Ectodermal cell (in vitro differentiated cells): ENCODE measurements at regions not wholly inside any gene's neighbourhood (a gene's known extent, or its start where the extent isn't known, plus 50 kb on each side); places are given as distances from the start of the nearest gene placed in this dataset.
A peak's percentile ranks its signal among the peaks of the same experiment; 100 is the strongest.

ENCODE experiments used
- H3K27ac ChIP-seq: 2 replicates; pipeline ENCODE4 v1.7.0; 2013; ENCODE audit warnings: mild to moderate bottlenecking, low read depth, low read length; ENCODE audit not compliant: insufficient read depth, poor library complexity, severe bottlenecking
- H3K27me3 ChIP-seq: 2 replicates; pipeline ENCODE4 v1.7.0; 2013; ENCODE audit warnings: mild to moderate bottlenecking, low read length; ENCODE audit not compliant: insufficient read depth, control insufficient read depth, poor library complexity, severe bottlenecking
- H3K36me3 ChIP-seq: one replicate; pipeline ENCODE4 v1.7.0; 2013; ENCODE audit warnings: low read length; ENCODE audit not compliant: control insufficient read depth, insufficient read depth
- H3K4me1 ChIP-seq: one replicate; pipeline ENCODE4 v1.7.0; 2013; ENCODE audit warnings: low read length; ENCODE audit not compliant: control insufficient read depth, insufficient read depth
- H3K4me3 ChIP-seq: 2 replicates; pipeline ENCODE4 v1.7.0; 2013; ENCODE audit warnings: low read depth, low read length, control low read depth; ENCODE audit not compliant: insufficient read depth
- H3K9me3 ChIP-seq: 2 replicates; pipeline ENCODE4 v1.7.0; 2013; ENCODE audit warnings: mild to moderate bottlenecking, low read length, moderate library complexity; ENCODE audit not compliant: control insufficient read depth
- WGBS, 2 experiments: methylation state at CpG; one replicate each; pipeline ENCODE4 v1.1.7; 2013; ENCODE audit warnings: missing lambda C conversion rate in 2 of 2; 5-methylcytosine and 5-hydroxymethylcytosine counted together

DNA sequence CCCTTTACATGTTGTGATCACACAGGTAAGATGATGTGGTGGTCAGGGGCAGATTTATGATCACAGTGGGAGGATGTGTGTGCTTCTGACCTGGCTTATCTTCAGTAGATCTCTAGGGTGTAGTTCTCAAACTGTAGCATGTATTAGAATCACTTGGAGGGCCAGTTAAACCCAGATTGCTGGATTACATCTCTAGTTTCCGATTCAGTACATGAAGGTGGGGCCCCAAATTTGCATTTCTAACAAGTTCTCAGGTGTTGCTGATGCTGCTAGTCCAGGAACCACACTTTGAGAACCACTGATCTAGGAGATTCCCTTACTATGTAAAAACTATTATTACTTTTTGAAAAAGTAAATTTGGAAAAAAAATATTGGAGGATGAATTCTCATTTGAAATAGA is 199.3 kb upstream of the GOLIM4 start:
- 92 to 94% methylated on average over 1 of the region's 1 CpG for WGBS, 2 experiments
- no peak overlapping the region for H3K27ac ChIP-seq

DNA sequence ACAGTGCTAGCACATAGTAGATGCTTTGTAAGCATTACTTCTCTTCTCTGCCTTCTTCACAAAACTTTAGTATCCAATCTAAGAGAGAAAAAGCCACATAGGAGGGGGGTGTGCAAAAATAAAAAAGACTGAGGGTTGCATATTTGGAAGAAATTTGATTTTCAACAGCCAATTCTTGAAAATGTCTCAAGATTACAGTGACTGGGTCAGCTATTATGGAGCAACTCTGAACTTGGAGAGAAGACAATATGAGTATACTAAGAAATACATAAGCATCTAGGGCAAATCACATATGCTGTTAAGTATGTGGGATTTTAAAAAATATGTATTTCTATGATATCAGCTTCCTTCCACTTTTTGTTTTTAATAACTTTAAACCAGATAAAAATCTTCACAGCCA is 196.6 kb upstream of the GOLIM4 start:
- H3K27me3 ChIP-seq: no peaks in the 10 kb centered on the region
- no peaks in the 10 kb centered on the region for H3K9me3 ChIP-seq
- H3K4me1 ChIP-seq: no peaks in the 10 kb centered on the region
- no peaks in the 10 kb centered on the region for H3K36me3 ChIP-seq
- H3K27ac ChIP-seq: no peak overlapping the region
- H3K4me3 ChIP-seq: no peak overlapping the region

More for the DNA sequence above, 199.3 kb upstream of the GOLIM4 start:
- H3K27me3 ChIP-seq: no peaks in the 10 kb centered on the region
- no peaks in the 10 kb centered on the region for H3K9me3 ChIP-seq
- no peaks in the 10 kb centered on the region for H3K4me1 ChIP-seq
- no peaks in the 10 kb centered on the region for H3K36me3 ChIP-seq
- H3K4me3 ChIP-seq: no peak overlapping the region

DNA sequence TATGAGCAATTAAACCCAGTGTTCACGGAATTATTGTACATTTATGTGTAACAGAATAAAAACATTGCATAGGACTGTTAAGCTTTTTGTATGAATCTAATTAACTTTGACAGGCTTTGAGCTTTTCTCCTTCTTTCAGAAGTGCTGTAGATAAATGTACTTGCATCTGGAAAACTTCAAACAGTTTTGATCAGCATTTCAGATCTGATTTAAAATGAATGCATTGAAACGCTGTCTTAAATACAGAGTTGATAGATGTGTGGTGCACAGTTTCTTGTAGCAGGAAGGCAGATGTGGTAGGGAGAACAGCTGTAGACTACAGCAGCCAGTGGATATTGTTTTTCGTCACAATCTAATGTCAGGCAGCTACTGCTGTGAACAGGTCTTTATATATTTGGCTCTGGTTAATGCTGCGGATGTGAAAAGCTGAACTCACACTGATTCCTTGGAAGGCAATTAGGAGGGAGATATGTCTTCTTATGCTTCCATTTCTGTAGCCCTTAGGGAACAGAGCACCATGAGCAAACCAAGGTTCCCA is 193.8 kb upstream of the GOLIM4 start:
- Histone ChIP-seq H3K4me3 (no peak overlapping the region), H3K9me3 (no peaks in the 10 kb centered on the region)
- 92 to 95% methylated on average over 3 to 4 of the region's 4 CpGs for WGBS, 2 experiments

DNA sequence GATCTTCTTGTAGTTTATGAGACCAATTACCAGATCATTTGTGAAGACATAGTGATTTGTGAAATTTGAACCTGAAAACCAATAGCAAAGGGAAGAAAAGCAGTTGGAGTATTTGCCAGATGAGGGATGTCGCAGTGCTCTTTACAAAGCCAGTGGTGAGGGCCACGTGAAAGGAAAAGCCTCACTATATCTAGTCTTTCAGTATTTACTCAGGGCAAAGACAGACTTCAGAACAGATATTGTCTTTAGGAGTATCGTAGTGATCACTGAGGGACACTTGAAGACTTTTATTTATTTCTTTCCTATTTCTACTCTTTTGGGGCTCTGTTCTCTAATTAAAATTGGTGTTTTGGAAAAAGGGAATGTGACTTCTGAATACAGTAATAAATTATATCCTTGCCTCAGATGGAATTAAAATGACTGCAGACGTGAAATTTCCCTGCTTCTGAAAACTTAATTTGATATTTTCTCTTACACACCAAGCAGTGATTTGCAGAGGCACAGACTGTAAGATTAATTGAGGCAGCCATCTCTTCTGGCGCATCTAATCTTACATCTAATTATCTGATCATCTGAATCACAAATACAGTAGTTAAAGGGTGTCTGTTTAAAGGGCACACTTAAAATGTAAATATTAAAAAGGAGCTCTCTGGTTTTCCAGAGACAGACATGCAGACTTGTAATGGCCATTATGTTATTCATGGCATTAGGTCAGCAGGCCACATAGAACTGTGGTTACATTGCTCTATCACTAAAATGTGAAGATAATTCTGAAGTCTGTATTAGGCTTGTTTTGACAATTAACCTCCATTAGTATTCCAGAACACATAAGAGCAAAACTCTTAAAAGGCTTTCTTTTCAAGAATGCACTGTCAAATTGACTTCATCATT is 193.0 kb upstream of the GOLIM4 start:
- Histone ChIP-seq H3K4me3 (no peak overlapping the region), H3K27me3 (no peaks in the 10 kb centered on the region), H3K27ac (no peak overlapping the region), H3K4me1 (no peaks in the 10 kb centered on the region), H3K9me3 (no peaks in the 10 kb centered on the region), H3K36me3 (no peaks in the 10 kb centered on the region)
- 69 to 80% methylated on average over 3 to 5 of the region's 5 CpGs for WGBS, 2 experiments

More for the DNA sequence above, 193.8 kb upstream of the GOLIM4 start:
- H3K27ac ChIP-seq: no peak overlapping the region
- H3K4me1 ChIP-seq: no peaks in the 10 kb centered on the region
- no peaks in the 10 kb centered on the region for H3K27me3 ChIP-seq
- H3K36me3 ChIP-seq: no peaks in the 10 kb centered on the region

DNA sequence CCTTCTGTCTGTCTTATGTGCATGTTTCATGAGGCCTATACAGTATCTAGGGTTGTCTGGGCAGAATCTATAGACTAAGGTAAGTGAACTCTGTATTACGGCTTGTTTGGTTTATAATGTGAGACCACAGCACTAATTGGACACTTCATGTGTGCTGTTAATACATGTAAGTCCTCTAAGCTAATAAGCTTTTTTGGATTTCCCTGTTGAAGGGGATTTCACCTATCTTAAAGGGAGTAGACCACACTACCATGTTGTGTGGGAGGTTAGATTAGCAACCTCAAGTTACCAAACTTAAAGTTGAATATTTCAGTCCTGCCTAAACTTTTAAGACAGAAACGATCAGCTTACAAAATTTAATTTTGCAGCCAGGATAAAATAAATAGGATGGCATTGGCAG is 189.8 kb upstream of the GOLIM4 start:
- 84 to 94% methylated on average over 2 of the region's 2 CpGs for WGBS, 2 experiments
- H3K27me3 ChIP-seq: no peaks in the 10 kb centered on the region
- no peaks in the 10 kb centered on the region for H3K4me1 ChIP-seq

DNA sequence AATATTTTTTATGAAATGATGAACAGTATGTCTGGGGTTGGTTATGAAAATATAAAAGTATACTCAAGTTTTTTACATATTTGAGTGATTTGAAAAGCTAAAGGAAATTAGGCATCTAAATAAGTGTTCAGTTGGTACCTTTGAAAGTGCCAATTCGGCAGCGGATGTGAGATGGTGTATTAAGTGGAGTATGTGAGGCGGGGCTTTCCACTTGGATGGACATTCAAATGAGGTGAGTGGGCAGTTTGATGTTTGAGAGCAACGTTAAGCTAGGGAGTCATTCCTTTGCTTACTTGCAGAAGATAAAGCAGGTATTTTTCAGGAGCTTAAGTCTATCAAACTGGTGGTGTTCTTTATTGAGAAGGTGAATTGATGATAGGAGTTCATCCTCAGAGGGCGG is 189.0 kb upstream of the GOLIM4 start:
- Histone ChIP-seq H3K27me3 (no peaks in the 10 kb centered on the region), H3K9me3 (no peaks in the 10 kb centered on the region), H3K36me3 (no peaks in the 10 kb centered on the region), H3K27ac (no peak overlapping the region), H3K4me1 (no peaks in the 10 kb centered on the region), H3K4me3 (no peak overlapping the region)
- 95 to 96% methylated on average over 5 of the region's 5 CpGs for WGBS, 2 experiments

More for the DNA sequence above, 189.8 kb upstream of the GOLIM4 start:
- H3K9me3 ChIP-seq: no peaks in the 10 kb centered on the region
- no peak overlapping the region for H3K4me3 ChIP-seq
- no peak overlapping the region for H3K27ac ChIP-seq
- H3K36me3 ChIP-seq: no peaks in the 10 kb centered on the region

- Histone ChIP-seq H3K4me3 (no peak overlapping the region), H3K4me1 (peaks cover 8% of the 10 kb centered on the region), H3K27ac (no peak overlapping the region), H3K36me3 (no peaks in the 10 kb centered on the region), H3K9me3 (no peaks in the 10 kb centered on the region), H3K27me3 (no peaks in the 10 kb centered on the region)
- 20 to 46% methylated on average over 3 of the region's 3 CpGs for WGBS, 2 experiments
Observed at GRCh38 chr3:168275662-168276061, 179.9 kb upstream of the GOLIM4 start.

GRCh38 chr3:168273917-168274316 is 178.2 kb upstream of the GOLIM4 start:
- H3K36me3 ChIP-seq: no peaks in the 10 kb centered on the region
- H3K4me3 ChIP-seq: no peak overlapping the region
- H3K27me3 ChIP-seq: no peaks in the 10 kb centered on the region
- peaks cover 8% of the 10 kb centered on the region for H3K4me1 ChIP-seq
- no peak overlapping the region for H3K27ac ChIP-seq
- 93 to 97% methylated on average over 2 of the region's 2 CpGs for WGBS, 2 experiments
- no peaks in the 10 kb centered on the region for H3K9me3 ChIP-seq

- Histone ChIP-seq H3K4me3 (no peak overlapping the region), H3K9me3 (no peaks in the 10 kb centered on the region), H3K27me3 (no peaks in the 10 kb centered on the region), H3K36me3 (no peaks in the 10 kb centered on the region), H3K27ac (no peak overlapping the region), H3K4me1 (peaks cover 8% of the 10 kb centered on the region)
- WGBS, 2 experiments: 97 to 99% methylated on average over 2 of the region's 2 CpGs
Observed at GRCh38 chr3:168273036-168273435, 177.3 kb upstream of the GOLIM4 start.

- Histone ChIP-seq H3K4me1 (peaks cover 8% of the 10 kb centered on the region), H3K36me3 (no peaks in the 10 kb centered on the region), H3K27me3 (no peaks in the 10 kb centered on the region), H3K4me3 (no peak overlapping the region), H3K9me3 (no peaks in the 10 kb centered on the region), H3K27ac (peak overlapping the region; percentile 31)
- 51 to 57% methylated on average over 1 of the region's 1 CpG for WGBS, 2 experiments
Observed at GRCh38 chr3:168272343-168272985, 176.7 kb upstream of the GOLIM4 start.
